Activated effector memory CD4-positive, alpha-beta T cell treated with anti-CD3 and anti-CD28 coated beads, Interleukin-2, amount 50 U/mL, for 16 hours (primary cell): ENCODE measurements at regions not wholly inside any gene's neighbourhood (a gene's known extent, or its start where the extent isn't known, plus 50 kb on each side); places are given as distances from the start of the nearest gene placed in this dataset.

Source experiments
- DNase-seq: peaks from one replicate; pipeline ENCODE4 v3.0.0-alpha.2; 2020

DNA sequence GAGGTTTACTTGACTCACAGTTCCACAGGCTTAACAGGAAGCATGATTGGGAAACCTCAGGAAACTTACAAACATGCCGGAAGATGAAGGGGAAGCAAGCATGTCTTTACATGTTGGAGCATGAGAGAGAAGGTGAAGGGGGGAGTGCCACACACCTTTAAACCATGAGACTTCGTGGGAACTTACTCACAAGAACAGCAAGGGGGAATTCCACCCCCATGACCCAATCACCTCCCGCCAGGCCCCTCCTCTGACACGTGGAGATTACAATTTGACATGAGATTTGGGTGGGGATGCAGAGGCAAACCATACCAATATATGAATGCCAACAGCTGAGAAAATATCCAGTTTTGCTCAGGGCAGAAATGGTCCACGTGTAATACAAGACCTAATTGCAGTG lies 518.6 kb downstream of the VRK1 start:
- DNase-seq = no peak

DNA sequence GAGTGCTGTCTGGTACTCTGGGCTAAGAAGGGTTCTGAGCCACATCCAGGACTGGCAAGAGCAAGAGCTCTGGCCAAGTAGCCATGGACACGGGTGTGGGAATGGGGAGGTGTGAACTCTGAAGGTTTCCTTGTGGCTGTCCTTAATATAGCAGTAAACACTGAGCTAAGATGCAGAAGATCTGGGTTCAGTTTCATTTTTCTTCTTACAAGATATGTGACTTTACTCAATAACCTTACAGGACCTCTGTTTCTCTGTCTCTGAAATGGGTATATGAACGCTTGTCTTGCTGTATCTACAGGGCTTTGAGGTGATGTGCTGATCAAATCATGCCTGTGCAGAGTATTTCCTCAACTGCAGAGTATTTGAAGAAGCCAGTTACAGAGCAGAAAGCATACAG lies 521.2 kb downstream of the VRK1 start:
- no peak for DNase-seq

DNA sequence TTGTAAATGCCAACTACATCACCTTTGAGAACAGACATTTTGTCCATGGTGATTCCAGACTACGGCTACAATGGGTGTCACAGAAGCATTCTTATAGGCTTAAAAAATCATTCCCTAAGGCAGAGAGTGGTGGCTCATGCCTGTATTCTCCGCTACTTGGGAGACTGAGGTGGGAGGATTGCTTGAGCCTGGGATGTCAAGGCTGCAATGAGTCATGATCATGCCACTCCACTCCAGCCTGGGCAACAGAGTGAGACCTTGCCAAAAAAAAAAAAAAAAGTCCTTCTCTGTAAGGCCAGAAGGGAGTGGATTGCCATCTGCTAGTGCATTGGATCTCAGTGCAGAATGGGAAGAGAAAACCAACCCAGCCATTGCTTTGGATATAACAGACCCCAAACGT lies 522.5 kb downstream of the VRK1 start:
- no peak for DNase-seq

DNA sequence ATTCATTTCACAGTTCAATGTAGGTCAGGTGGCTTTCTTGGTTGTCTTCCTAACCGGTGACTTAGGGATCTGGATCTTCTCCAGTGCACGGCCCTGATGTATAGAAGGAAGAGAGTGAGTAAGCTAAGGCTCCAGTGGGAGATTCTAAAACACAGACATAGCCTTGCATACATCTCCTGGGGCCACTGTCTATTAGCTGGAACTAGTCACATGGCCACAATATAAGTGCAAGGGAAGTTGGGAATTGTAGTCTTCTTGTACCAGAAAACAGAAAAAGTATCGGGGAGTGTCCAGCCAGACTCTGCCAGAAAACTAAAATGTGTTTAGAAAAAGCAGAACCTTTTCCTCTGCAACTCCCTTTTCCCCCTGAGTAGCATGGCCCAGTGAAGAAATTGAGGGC lies 531.6 kb downstream of the VRK1 start:
- DNase-seq = no peak

DNA sequence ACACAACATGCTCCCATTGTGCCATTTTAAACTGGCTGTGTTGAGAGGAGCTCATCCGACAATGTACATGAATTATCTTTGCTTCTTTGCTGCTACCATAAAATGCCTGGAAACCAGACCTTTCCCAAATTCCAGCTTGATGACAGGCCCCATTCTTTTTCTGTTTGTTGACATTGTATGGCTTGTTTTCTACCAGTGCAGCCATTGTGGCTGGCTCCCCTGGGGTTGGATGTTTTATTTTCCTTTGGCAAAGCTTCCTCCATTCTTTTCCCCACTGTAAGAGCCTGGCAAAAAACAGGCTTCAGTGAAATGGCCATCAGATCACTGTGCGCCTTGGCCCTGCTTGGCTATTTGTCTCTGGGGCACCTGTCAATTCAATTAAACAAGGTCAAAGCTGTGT lies 532.5 kb downstream of the VRK1 start:
- DNase-seq = no peak

DNA sequence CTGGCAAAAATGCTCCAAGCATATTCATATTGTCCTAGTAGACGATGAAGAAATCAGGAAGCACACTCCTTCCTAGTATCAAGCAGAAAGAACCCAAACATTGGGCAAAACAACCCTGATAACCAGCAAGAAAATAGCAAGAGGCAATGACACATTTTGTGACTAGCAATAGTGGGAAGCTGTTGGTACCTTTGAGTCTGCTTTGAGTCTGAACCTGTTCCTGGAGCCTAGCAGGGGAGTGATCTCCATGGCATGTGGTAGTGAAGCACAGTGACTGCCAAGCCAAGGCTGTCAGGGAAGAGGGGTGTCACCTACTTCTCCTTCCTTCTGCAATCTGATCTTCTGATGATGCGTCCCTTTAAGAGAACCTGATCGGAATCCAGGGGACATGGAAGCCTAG lies 533.9 kb downstream of the VRK1 start:
- no peak for DNase-seq

DNA sequence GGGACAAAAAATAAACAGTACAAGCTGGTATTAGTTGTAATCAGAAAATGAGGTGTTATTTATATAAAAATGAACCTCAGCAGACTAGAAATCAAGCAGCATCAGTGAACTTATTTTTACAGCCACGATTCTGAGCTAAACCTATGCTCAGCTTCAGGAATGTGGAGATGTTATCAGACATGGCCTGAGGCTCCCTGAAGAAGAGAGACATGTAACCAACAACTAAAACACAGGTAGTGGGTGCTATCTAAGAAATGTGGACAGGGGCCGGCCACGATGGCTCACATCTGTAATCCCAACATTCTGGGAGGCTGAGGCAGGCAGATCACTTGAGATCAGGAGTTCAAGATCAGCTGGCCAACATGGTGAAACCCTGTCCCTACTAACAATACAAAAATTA lies 534.3 kb downstream of the VRK1 start:
- no peak for DNase-seq

DNA sequence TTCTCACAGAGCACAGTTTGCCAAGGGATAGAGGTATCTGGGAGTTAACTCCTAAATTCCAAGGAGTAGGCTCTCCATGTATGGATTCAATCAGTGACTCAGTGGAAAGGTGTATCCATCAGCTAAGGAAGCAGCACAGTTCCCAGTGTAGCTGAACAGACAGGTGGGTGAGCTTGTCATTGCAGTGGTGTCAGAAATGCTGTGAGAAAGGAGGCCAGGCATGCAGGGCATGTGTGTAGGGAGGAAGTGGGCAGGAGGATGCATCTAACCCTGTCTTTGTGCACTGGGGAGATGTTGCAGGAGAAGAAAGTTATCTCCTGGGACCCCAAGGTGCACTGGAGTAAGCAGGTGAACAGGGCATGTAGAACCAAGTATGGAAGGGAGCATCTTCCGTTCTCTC lies 539.0 kb downstream of the VRK1 start:
- no peak for DNase-seq

DNA sequence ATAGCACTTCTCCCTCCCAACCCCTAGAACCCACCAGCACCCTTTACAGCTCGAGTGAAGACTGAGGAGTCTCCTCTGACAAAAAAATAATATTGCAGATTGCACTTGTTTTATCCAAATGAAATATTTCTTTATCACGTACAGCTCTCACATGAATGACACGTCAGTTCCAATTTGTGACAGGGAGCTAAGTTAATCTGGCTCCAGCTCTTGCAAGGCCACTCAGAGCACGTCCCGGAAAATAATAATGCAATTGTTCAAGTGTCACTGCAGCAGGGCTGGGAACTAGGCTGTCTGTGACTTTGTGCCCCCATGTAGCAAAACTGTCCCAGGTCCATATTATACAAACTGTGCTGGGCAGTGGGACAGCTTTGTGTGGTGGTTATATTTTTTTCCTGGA lies 539.6 kb downstream of the VRK1 start:
- DNase-seq = no peak

DNA sequence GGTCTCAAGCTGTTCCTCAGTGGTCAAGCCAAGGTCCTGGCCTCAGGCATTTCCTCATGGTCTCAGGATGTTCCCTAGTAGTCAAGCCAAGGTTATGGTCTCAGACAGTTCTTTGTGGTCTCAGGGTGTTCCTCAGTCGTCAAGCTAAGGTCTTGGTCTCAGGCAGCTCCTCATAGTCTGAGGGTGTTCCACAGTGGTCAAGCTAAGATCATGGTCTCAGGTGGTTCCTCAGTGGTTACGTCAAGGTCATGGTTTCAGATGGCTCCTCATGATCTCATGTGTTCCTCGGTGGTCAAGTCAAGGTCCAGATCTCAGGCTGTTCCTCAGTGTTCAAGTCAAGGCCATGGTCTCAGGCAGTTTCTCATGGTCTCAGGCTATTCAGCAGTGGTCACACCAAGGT lies 540.1 kb downstream of the VRK1 start:
- no peak for DNase-seq

DNA sequence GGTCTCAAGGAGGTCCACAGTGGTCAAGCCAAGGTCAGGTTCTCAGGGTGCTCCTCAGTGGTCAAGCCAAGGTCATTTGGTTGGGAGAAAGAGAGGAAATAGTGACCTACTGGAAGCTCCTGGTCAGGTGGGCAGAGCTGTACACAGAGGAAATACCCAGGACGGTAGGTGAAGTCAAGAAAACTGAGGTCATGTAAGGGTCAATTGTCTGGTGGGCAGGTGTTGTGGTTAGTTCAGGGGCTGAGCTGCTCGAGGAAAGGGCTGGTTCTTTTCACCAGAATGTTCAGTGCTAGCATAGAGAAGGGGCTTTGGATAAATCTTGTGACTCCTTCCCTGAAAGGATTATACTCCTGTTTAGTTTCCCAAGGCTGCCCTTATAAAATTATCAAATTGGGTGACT lies 540.5 kb downstream of the VRK1 start:
- no peak for DNase-seq

DNA sequence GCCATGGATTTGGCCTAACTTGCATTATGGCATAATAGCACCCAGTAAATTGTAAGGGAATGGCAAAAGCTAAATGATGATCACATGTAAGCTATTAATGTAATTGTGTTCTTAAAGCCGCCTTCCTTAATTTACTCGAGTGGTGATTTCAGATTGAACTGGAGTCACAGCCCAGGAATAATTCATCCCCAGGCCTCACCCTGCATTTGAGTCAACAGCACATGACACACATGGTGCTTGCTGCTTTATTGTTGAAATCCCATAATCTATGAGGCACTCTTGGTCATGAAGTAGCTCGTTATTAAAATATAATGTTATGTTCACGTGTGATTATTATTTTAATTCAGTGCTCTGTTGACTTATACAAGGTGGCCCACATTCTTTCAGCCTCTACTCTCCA lies 547.5 kb downstream of the VRK1 start:
- no peak for DNase-seq

DNA sequence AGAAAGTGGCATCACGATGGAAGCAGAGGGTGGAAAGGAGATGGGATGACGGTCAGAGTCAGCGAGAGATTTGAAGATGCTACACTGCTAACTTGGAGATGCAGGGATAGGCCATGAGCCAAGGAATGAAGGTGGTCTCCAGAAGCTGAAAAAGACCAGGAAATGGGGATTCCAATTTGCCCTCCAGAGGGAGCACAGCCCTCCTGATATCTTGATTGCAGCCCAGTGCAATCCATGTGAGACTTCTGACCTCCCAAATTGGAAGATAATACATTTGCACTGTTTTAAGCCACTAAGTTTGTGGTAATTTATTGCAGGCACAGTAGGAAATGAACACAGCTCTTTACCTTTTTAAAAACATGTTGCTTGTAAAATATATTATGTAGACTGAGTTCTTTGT lies 549.5 kb downstream of the VRK1 start:
- DNase-seq = no peak

DNA sequence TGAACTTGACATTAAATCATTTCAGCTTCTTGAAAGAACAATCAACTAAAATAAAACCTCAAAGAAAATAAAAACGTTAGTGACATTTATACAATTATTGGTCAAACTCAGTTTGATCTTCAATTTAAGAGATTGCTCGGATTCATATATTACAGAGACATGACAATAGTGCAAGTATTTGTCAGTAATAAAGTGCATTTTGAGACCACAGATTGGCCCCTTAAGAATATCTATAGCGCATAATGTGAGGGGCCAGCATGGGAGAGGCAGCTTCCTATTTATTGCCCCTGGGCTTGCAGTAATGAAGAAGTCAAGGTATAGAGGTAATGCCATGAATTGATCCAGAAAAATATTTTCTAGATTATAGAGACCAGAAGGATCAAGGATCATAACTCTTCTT lies 552.3 kb downstream of the VRK1 start:
- DNase-seq = no peak

DNA sequence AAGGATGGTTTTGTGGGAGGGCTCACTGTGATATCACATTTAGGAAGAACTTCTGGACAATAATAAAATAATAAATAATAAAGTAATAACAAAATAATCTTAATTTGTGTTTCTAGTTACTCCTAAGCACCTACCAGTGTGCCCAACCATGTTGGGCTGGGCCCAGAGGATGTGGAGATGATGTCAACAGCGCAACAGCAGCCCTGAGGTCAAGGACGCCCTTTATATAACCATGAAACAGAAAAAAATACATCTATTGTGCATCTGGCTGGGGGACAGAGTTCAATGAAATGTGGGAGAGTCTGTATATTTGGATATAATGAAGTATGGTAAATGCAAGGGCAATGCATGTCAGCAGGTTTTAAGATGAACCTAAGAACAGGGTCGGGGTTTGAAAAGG lies 552.8 kb downstream of the VRK1 start:
- DNase-seq = no peak

DNA sequence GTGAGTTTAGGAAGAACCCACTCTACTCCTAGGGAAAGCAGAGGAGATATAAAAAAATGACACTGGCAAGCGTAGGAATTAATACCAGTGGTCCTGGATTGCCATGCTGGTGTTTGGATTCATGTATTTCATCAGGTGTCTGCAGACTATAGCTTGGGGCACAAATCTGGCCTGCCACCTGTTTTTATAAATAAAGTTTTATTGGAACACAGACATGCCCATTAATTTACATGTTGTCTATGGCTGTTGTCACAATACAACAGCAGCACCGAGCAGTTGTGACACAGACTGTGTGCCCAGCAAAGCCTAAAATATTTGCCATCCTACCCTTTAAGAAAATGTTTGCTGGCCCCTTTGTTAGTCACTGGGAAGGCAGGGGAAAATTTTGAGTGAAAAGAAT lies 553.2 kb downstream of the VRK1 start:
- DNase-seq = no peak

DNA sequence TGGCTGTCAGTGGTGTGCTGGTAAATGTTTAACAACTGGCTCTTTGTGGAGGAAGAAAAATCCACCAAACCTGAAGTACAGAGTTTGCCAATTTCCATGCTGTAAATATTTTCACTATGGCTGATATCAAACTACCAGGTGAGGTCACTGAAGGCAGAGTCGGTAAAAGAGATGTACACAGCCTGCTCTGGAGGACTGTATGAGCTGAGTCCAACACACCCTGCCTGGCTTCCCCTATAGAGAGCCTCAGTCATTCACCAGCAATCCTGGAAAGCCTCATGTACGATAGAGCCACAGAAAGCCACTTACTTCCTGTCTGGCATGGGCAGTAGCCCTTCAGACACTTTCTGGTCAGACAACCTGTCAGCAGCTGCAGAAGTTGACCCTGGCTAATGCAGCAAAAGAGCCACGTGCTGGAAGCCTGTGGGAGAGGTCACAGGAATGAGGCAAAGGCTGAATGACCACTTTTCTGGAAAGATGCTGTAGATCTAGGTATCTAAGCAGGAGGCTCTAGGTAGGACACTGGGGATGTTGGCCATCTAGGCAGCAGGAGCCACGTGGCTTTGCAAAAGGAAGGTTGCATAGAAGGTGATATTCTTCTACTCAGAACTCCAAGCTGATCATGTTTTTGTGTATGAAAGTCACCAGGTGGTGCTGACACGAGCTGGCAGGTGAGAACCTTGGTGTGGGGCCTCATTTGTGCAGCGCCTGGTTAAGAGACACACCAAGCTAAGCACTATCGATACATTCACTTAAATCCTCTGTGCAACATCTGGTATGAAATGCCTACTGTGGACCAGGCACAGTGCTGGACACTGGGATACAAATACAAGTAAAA lies 553.9 kb downstream of the VRK1 start:
- no peak for DNase-seq

DNA sequence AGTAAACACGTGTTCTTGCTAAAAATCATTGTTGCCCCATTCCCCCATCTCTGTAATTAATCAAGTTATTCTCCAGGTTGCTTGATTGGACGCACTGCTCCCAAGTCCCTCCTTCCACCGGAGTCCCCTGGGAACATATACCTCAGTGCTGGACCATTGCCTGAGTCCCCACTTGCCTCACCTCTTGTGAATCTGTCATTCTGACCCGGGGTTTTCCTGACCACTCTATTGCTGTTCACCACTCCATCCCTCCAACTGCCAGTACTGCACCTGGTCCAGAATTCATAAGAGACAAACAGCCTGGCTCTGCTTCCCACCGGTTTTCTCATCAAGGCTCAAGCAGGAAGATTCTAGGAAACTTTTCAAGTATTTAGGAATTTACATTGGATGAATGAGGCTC lies 555.9 kb downstream of the VRK1 start:
- DNase-seq = no peak

DNA sequence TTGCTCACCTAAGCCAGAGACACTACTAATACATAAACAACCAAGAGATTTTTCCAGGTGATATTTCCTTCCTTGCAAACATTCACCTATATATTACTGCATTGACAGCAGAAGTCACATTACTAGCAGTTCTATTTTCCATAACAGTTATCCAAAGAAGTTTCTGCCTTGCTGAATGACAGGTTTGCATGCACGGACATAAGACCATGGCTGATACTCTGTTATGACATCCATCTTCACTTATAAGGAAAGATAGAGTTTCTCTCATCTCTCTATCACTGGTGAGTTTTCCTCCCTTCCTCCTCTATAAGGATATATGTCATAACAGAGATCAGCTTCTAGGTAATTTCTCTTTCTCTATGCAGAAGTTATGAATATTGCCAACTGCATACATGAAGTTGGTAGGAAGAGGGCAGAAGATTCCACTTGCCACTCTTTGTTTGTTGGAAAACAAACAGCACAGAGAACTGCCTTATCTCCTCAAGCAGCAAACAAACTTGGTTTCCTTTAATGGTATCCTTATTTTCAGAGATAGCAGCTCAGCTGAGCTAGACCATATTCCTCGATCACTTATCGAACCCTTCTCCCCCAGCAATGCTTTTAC lies 557.0 kb downstream of the VRK1 start:
- no peak for DNase-seq

DNA sequence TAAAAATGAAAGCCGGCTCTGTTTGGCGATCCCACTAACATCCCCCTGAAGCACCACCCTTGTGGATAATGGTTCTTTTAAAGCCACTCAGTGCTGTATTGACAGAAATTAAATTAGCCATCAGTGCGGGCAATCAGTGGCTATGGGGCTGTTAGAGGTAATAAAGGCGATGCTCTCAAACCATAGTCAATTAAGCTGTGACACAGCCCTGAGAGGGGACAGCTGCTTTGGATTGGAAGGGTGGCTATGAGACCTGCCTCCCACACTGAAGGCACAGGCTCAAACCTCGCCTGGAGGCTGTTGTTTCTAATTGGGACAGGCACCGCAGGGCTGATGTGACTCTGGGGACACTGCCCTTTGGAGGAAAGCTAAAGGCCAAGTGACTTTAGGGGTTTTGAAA lies 562.2 kb downstream of the VRK1 start:
- no peak for DNase-seq

DNA sequence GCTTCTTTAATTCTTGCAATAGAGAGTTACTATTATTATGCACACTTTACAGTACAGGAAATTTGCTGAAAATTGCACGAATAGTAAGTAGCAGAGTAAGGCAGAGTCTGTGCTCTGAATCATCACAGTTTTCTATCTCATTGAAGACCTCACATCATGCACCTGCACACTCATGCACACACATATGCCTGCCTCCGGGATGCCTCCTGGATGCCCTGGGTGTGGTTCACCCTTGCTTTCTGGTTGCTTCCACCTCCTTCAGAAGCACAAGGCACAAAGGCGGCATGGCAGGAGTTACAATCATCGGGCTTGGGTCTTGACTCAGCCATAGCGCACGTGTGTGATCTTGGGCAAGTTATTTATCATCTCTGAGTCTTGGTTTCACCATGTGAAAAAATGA lies 564.0 kb downstream of the VRK1 start:
- no peak for DNase-seq

DNA sequence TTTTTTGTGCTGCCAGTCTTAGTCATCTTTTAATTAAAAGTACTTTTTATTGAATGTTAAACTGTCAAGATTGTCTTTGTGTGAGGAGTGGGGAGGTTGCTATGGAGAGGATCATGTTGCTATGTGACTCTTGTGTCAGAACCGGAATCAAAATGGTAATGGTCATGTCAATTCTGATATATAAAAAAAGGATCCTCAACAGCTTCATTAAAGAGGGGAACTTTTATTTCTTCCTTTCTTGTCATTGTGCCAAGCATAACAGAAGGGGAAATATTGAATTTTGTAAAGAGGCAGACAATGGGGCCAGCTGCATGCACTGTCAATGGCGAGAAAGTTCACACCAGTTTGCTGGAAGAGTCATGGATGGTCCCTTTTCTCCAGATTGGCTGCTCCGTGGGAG lies 564.8 kb downstream of the VRK1 start:
- DNase-seq = no peak

DNA sequence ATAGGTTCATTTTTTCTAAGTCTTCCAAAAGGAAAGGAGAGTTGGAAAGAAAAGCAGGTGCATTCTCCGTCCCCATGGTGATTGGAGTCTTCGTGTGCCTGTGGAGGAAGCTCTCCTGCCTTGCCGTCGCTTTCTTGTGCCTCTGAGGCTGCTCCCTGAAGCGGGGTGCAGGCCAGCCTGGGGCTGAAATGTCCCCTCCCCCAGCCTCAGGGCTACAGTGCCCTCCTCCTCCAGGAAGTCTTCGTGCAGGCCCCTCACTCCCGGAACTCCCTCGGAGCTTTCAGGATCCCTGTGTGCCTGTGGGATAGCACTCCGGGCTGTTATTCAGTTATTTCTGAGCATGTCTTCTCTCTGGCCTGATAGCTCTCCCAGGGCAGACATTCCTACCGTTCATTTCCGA lies 569.2 kb downstream of the VRK1 start:
- no peak for DNase-seq

DNA sequence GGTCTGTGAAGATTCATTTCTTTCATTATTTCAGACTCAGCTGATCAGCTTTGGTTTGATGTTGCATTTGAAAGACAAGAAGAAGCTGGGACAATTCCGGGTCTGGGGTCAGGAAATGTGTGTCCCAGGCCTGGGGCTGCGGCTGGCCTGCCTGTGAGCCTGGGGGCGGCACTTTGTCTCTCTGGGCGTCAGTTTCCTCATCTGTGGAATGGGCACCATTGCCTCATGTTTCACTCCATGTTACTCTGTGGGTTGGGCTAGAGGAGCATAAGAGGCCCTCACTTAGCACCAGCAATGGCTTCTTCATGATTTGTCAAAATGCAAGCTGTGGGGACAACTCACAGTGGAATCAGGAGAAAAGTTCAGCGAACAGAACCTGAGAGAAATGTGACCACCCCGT lies 570.1 kb downstream of the VRK1 start:
- DNase-seq = no peak

DNA sequence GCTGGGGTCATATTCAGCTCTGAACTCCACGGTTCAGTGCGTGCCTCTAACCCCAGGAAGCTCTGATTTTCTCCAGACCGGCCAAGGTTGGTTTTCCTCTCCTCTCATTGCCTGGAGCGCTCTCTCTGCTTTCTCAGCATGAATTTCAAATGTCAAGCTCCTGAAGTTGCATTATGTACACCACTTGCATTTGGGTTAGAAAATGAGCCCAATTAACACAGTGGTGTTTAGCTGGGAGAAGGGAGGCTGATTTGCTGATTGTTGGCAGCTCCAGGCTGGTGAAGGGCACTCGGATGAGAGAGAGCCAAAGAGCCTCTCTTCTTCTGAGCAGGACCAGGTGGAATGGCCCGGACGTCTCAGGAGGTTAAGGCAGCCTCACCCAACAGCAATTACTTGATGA lies 570.9 kb downstream of the VRK1 start:
- no peak for DNase-seq
